NCI-H1048 (cell line): ENCODE measurements at regions not wholly inside any gene's neighbourhood (a gene's known extent, or its start where the extent isn't known, plus 50 kb on each side); places are given as distances from the start of the nearest gene placed in this dataset.
"Not testable (repeated sequence)": the region's sequence is repeated elsewhere in the genome, so short reads cannot be mapped to it uniquely, and the experiment has no call there.

Source experiments
- DNase-seq: peaks from one replicate; lab custom pipeline; 2025; lab: John Stamatoyannopoulos, UW

GRCh38 chr6:102907181-102907580 is 1513.7 kb downstream of the GRIK2 start:
- DNase-seq, result no peak

DNA sequence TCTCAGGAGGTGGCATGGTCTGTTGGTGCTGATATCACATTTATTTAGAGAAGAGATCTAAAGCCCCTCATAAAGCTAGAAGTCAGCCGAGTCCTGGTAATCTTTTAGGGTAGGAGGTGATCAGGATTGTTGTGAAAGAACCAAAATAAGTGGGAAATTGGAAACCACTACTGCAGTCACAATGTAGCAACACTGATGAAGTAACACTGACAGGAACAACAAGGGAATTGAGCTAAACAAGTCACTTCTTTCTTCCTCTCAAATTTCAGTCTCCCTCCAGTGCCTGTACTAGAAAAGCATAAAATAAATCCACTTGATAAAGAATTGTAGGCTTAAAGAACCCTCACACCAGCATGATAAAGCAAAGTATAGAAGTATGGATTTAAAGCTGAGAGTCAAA is 1509.0 kb downstream of the GRIK2 start:
- DNase-seq, result no peak

- no peak for DNase-seq
These were observed 1502.2 kb downstream of the GRIK2 start for GRCh38 chr6:102895683-102896082.

- no peak for DNase-seq
These were observed 1491.7 kb downstream of the GRIK2 start for GRCh38 chr6:102885165-102885564.

DNA sequence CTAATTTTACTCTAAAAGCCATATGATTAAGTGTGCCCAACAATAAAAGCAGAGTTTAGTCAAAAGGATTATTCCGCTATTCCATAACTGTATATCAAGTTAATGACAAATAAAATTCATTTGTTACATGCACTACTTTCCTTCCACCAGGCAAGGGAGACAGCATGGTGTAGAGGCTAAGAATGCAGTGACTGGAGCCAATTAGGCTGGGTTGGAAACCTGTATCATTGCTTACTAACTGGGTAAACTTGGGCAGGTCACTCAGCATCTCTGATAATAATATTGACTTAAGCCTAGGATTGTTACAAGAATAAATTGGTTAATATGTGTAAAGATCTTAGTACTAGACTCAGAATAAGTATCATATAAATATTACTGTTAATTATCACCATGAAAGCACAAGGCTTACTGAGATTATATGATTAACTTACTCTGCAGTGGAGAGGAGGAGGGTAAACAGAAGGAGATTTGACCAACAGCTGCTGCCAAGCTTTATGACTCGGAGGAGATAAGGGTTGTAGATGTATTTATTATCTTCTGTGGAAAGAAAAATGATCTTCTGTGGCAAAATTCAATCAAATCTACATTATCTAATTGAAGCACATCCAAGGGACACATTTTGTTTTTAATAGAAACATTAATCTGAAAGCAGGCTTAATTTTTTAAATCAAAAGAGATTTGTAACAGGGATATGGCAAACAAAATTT is 1459.9 kb downstream of the GRIK2 start:
- no peak for DNase-seq

- DNase-seq, result peak; percentile 42
These were observed 1455.3 kb downstream of the GRIK2 start for GRCh38 chr6:102848796-102849195.

GRCh38 chr6:102848210-102848609 is 1454.7 kb downstream of the GRIK2 start:
- no peak for DNase-seq

- DNase-seq, result no peak
These were observed 1447.6 kb downstream of the GRIK2 start for GRCh38 chr6:102841060-102841459.

DNA sequence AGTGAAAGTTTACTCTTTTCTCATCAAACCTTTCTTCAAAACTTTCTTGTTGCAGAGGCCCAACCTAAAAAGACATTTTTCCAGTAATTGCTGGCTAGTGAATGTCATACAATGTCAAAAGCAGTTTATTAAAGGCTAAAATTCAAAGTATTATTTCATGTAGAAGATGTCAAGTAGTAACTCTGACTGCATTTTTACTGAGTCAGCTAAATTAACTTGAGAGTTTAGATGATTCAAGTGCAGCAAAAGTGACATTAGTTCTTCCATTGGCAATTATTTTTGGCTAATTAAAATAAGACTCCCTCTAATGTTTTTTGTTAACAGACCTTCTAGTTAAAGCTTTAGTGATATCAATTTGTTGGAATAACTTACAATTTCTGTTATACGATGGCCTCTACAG is 1438.5 kb downstream of the GRIK2 start:
- DNase-seq, result no peak

GRCh38 chr6:102820098-102820497 is 1426.6 kb downstream of the GRIK2 start:
- no peak for DNase-seq

- no peak for DNase-seq
These were observed 1421.7 kb downstream of the GRIK2 start for GRCh38 chr6:102815207-102815606.

DNA sequence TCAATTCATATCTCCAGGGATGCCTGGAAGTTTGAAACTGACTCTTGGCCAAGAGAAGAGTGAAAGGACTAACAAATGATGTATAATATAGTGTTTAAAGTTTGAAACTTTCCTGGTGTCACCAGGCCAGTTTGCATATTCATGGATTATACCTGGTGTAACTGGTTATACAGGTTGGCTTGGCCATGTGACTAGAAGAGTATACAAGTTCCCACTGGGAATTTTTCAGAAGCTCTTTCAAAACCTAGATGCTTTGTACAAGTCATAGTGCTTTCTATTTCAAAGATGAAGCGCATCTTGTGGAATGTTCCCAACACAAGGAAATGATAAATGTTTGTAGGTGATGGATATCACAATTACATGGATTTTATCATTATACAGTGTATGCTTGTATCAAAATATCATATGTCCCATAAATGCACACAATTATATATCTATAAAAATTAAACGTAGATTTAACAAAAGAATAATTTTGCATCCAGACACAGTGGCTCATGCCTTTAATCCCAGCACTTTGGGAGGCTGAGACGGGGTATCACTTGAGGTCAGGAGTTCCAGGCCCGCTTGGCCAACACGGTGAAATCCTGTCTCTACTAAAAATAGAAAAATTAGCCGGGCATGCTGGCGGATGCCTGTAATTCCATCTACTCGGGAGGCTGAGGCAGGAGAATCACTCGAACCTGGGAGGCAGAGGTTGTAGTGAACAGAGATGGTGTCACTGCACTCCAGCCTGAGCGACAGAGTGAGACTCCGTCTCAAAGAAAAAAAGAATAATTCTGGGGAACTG is 1420.2 kb downstream of the GRIK2 start:
- peak; percentile 77 for DNase-seq

GRCh38 chr6:102812242-102812641 is 1418.7 kb downstream of the GRIK2 start:
- no peak for DNase-seq

GRCh38 chr6:102808944-102809505 is 1415.5 kb downstream of the GRIK2 start:
- DNase-seq, result not testable (repeated sequence)

DNA sequence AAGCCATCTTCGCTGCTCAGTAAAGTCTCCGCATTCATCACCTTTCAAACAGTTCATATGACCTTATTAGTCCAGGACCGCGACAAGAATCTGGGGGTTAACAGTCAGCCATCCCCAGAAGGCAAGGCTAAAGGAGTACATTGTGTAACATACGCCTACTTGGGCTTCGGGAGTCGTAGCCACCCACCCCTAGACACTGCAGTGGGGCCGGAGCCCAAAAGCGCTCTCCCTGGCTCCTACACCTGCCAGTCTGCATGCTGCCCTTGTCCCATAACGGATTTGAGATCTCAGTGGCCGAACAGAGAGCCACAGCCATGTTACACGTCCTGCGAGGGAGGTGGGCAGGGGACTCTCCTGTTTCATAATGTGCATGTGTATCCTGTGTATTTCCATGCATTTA is 1405.5 kb downstream of the GRIK2 start:
- no peak for DNase-seq

DNA sequence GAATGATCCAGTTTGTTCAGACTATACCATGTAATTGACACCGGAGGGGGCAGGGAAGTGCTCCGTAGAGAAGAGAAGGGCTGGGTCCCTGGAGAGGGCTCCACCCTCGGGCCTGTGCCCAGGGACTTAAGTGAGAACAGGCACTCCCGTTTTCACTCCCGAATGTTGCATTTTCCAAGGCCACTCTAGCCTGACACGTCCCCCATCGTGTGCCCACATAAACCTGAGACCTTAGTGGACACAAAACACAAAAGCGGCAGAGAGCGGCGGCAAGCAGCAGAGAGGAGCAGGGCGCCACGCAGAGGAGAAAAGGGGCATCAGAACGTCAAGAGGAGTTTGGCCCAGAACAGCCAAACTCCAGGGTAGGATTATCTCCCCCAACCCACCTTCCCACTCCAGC is 1405.1 kb downstream of the GRIK2 start:
- no peak for DNase-seq

DNA sequence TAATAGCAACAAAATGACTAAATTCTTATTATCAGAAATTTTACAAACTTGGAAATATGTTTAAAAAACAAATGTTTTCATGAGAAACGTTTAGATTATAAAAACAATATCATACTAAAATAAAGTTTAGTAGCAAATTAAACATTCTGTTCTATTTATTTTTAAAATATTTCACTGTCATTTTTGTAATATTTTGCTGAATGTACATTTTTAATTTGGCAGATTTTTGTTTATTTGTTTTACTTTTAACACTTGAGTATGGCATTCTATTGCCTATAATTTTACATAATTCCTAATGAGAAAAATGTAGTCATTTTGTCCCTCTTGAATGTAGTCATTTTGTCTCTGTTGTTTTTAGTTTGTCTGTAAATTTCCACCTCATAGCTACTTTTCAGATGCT is 1400.2 kb downstream of the GRIK2 start:
- no peak for DNase-seq

DNA sequence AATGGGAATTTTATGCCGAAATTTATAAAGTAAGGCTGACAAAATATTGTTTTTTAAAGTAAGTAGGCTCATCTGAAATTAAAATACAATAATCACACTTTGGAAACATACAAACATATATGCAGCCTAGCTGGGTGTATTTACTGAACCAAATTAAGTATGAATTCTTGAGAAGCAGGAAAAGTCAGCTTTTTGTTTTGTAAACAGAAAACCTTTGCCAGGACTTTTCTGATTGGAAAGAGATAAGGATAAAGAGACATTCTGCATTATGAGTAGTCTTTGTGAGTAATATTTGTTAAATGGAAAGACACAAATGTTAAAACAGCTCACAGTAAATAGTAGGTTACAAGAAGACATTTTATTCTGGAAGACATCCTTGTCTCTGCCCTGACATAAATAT is 1380.8 kb downstream of the GRIK2 start:
- DNase-seq, result no peak

DNA sequence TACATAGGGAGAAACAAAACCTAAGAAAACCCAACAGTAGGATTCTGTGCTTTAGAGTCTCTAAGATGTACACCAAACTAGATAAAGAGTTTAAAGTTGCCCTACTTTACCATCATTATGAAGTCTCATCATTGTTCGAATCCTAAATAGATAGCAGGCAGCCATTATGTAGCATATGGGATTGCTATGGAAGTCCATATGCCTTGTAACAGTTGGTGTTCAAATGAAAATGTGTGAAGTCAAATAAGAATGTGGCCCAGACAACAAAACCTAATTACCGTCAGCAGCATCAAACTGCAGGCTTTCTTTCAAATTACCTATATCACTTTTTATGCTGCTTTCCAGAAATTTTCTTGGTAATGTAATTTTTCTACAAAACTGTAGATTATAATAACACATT is 1380.1 kb downstream of the GRIK2 start:
- DNase-seq, result no peak

DNA sequence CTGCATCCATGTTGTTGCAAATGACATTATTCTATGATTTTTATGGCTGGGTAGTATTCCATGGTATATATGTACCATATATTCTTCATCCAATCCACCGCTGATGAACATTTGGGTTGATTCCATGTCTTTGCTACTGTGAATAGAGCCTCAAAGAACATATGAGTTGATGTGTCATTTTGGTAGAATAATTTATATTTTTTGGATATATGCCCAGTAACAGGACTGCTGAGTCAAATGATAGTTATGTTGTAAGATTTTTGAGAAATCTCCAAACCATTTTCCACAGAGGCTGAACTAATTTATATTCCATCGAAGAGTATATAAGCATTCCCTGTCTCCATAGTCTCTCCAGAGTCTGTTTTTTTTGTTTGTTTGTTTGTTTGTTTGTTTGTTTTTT is 1373.5 kb downstream of the GRIK2 start:
- DNase-seq, result no peak

DNA sequence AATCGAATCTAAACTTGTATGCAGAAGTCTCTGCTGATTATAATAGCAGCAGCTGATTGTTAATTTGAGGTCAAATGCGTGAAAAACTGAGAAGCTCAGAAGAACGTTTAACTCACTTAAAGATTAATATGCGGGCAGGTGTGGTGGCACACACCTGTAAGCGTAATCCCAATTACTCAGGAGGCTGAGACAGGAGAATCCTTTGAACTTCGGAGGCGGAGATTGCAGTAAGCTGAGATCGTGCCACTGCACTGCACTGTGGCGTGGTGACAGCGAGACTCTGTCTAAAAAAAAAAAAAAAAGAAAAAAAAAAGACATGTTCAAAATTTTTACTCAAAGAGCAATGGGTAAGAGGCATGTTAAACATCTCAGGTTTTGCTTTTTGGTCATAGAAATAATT is 1370.8 kb downstream of the GRIK2 start:
- DNase-seq, result no peak

DNA sequence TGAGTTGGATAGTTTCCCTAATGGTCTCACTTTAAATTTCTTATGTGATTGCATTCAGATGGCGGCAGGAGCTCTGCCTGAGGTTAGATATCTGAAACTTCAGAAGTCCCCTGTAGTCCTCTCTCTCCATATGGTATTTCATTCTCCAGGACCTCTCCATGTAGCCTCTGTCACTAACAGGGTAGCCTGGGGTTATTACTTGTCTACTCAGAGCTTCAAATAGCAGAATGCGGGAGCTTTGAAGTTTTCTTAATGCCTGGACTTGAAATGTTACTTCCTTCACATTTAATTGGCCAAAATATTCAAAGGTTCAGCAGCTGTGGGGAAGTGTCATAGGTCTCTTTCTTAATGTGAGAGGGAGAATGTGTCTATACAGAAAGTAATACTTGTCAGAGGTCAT is 1370.4 kb downstream of the GRIK2 start:
- DNase-seq, result no peak

DNA sequence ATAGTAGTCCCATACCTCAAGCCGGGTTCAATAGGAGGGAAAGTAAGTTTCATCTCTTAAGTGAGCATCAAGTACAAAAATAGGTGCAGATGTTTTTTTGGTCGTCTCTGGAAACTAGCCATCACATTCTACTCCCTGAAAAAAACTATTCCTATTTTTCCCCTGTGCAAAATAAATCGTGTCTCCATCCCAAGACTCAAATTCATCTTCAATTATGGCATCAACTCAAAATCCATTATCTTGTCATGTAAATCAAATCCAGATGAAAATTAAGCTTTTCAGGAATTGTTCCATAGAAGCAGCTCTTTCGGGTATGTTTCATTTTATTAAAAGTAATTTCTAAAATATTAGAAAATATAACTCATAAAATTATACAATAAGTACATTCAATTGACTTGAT is 1368.4 kb downstream of the GRIK2 start:
- no peak for DNase-seq
